ENCODE measurements at regions not wholly inside any gene's neighbourhood (a gene's known extent, or its start where the extent isn't known, plus 50 kb on each side); places are given as distances from the start of the nearest gene placed in this dataset.

DNA sequence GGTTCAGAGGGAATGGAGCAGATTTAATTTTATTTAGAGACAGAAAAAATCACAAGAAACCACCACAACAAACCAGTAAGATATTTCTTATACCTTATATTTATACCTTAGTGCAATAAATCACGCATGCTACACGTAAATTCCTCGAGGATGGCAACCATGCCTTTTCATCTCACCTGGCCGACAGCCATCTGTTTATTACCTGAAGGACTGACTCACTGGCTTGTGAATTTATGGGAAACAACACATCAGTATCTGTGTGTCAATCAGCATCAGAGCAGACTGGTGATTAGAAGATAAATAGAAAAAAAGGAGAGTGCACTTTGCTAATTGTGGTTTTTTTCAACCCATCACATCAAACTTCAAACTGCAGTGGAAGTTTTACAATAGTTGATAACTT lies 58.4 kb downstream of the S1PR1 start:
- TF ChIP-seq, protein P1, sequence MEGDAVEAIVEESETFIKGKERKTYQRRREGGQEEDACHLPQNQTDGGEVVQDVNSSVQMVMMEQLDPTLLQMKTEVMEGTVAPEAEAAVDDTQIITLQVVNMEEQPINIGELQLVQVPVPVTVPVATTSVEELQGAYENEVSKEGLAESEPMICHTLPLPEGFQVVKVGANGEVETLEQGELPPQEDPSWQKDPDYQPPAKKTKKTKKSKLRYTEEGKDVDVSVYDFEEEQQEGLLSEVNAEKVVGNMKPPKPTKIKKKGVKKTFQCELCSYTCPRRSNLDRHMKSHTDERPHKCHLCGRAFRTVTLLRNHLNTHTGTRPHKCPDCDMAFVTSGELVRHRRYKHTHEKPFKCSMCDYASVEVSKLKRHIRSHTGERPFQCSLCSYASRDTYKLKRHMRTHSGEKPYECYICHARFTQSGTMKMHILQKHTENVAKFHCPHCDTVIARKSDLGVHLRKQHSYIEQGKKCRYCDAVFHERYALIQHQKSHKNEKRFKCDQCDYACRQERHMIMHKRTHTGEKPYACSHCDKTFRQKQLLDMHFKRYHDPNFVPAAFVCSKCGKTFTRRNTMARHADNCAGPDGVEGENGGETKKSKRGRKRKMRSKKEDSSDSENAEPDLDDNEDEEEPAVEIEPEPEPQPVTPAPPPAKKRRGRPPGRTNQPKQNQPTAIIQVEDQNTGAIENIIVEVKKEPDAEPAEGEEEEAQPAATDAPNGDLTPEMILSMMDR (IDR thresholded peaks at IDR 0.05; ENCODE audit: low read depth, low read length, poor library complexity, severe bottlenecking), result no peak
- no peak for TF ChIP-seq EZH2phosphoT487 (IDR thresholded peaks at IDR 0.05; ENCODE audit: borderline replicate concordance, low read length)
- H3K4me3 ChIP-seq (ENCODE audit: low read length), result no peak overlapping the region
- no peaks in the 10 kb centered on the region for H3F3A ChIP-seq (ENCODE audit: control insufficient read depth, insufficient read depth)
- no peaks in the 10 kb centered on the region for H4K20me1 ChIP-seq (ENCODE audit: control insufficient read depth, insufficient read depth, low read depth, low read length)
- H3K4me2 ChIP-seq (ENCODE audit: low read length), result no peak overlapping the region
- no peaks in the 10 kb centered on the region for H3K36me3 ChIP-seq (ENCODE audit: control insufficient read depth, low read length)
- H3K9me3 ChIP-seq (ENCODE audit: control insufficient read depth, insufficient read depth, low read length), result no peaks in the 10 kb centered on the region
- peaks cover 5% of the 10 kb centered on the region; the same call in 1 of the 2 replicates for H3K27me3 ChIP-seq (ENCODE audit: control insufficient read depth, low read length)
- peaks cover 8% of the 10 kb centered on the region for H3K4me1 ChIP-seq (ENCODE audit: control insufficient read depth, low read length)
- H3K27ac ChIP-seq (ENCODE audit: low read depth, low read length), result no peak overlapping the region
- H3K9me2 ChIP-seq (replicated peaks; ENCODE audit: control insufficient read depth, low read length), result no peaks in the 10 kb centered on the region
- no peaks in the 10 kb centered on the region for H3K79me2 ChIP-seq (ENCODE audit: control insufficient read depth, low read length)

DNA sequence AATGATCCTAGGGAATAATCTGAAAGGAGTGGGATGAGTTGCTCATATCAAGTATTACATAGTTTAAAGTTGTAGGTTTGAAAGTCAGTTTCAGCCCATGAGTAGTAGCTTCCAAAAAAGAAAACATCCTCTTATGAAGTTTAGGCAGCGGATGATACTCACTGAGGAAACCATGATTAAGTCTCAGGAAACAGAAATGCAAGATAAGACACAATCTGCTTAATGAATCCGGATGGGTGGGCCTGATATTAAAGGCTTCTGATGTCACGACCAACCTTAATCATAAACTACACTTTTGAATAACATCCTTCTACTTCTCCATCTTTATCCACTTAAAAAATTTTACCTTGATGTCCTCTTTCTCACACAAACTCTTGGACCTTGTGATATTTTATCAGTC lies 61.8 kb downstream of the S1PR1 start:
- Histone ChIP-seq H3K36me3 (ENCODE audit: control insufficient read depth, low read length) (no peaks in the 10 kb centered on the region), H3K27me3 (ENCODE audit: control insufficient read depth, low read length) (peaks cover 5% of the 10 kb centered on the region; the same call in 1 of the 2 replicates), H4K20me1 (ENCODE audit: control insufficient read depth, insufficient read depth, low read depth, low read length) (no peaks in the 10 kb centered on the region), H3K79me2 (ENCODE audit: control insufficient read depth, low read length) (no peaks in the 10 kb centered on the region), H3F3A (ENCODE audit: control insufficient read depth, insufficient read depth) (no peaks in the 10 kb centered on the region), H3K4me2 (ENCODE audit: low read length) (no peak overlapping the region), H3K9me2 (replicated peaks; ENCODE audit: control insufficient read depth, low read length) (no peaks in the 10 kb centered on the region), H3K9me3 (ENCODE audit: control insufficient read depth, insufficient read depth, low read length) (no peaks in the 10 kb centered on the region), H3K27ac (ENCODE audit: low read depth, low read length) (no peak overlapping the region), H3K4me3 (ENCODE audit: low read length) (no peak overlapping the region), H3K4me1 (ENCODE audit: control insufficient read depth, low read length) (no peaks in the 10 kb centered on the region)
- TF ChIP-seq, protein P1 (IDR thresholded peaks at IDR 0.05; ENCODE audit: low read depth, low read length, poor library complexity, severe bottlenecking), result no peak
- no peak for TF ChIP-seq EZH2phosphoT487 (IDR thresholded peaks at IDR 0.05; ENCODE audit: borderline replicate concordance, low read length)

DNA sequence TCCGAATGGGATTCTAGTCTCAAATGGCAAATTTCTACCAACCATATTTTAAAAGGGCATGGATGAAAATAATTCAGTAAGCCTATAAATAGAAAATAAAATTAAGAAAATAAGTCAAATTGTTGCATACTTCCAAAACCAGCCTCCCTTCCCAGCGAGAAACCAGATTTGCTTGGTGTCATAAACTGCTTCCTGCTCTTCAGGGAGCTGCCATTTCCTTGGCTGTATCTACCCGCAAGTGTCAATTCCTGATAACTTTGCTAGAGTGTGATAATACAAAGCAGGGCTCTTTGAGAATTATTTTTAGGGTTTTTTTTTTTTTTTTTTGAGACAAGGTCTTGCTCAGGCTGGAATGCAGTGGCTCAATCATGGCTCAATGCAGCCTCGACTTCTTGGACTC lies 62.3 kb downstream of the S1PR1 start:
- TF ChIP-seq, protein P1 (IDR thresholded peaks at IDR 0.05; ENCODE audit: low read depth, low read length, poor library complexity, severe bottlenecking), result no peak
- no peak for TF ChIP-seq EZH2phosphoT487 (IDR thresholded peaks at IDR 0.05; ENCODE audit: borderline replicate concordance, low read length)
- H3K27me3 ChIP-seq (ENCODE audit: control insufficient read depth, low read length), result peaks cover 5% of the 10 kb centered on the region; the same call in 1 of the 2 replicates
- no peaks in the 10 kb centered on the region for H3K9me2 ChIP-seq (replicated peaks; ENCODE audit: control insufficient read depth, low read length)
- H4K20me1 ChIP-seq (ENCODE audit: control insufficient read depth, insufficient read depth, low read depth, low read length), result no peaks in the 10 kb centered on the region
- H3F3A ChIP-seq (ENCODE audit: control insufficient read depth, insufficient read depth), result no peaks in the 10 kb centered on the region
- H3K4me1 ChIP-seq (ENCODE audit: control insufficient read depth, low read length), result no peaks in the 10 kb centered on the region
- no peak overlapping the region for H3K27ac ChIP-seq (ENCODE audit: low read depth, low read length)
- H3K79me2 ChIP-seq (ENCODE audit: control insufficient read depth, low read length), result no peaks in the 10 kb centered on the region
- no peaks in the 10 kb centered on the region for H3K36me3 ChIP-seq (ENCODE audit: control insufficient read depth, low read length)
- no peaks in the 10 kb centered on the region for H3K9me3 ChIP-seq (ENCODE audit: control insufficient read depth, insufficient read depth, low read length)
- H3K4me2 ChIP-seq (ENCODE audit: low read length), result no peak overlapping the region
- no peak overlapping the region for H3K4me3 ChIP-seq (ENCODE audit: low read length)

Data from DOHH2 (cell line).